HG03103 (cell line): ENCODE measurements at regions not wholly inside any gene's neighbourhood (a gene's known extent, or its start where the extent isn't known, plus 50 kb on each side); places are given as distances from the start of the nearest gene placed in this dataset.

Source experiments
- ATAC-seq: cut with Tn5 transposase; IDR thresholded peaks from one replicate; pipeline ENCODE4 v1.9.1; 2021; ENCODE audit warnings: low read depth; ENCODE audit not compliant: unreplicated experiment

DNA sequence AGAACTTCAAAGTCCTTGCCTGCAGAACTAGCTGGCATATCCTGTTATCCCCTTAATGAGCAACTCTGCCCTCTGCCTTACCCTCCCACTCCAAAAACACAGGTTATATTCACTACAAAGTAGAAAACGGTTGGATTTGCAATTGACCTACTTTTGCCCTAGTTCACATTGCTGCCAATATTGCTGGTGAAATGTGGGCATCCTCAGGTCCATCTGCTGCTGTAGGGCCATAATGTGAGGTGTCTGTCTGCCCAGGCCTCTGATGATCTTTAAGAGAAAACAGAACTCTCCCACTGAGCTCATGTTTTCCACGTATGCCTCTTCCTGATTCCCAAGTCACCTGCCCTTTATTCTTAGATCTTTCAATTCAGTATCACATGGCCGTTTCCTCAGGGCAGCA, 294.0 kb upstream of the CDH20 start:
- no peak for ATAC-seq

- no peak for ATAC-seq
These were observed 285.4 kb upstream of the CDH20 start for GRCh38 chr18:61047794-61048193.

- no peak for ATAC-seq
These were observed 275.8 kb upstream of the CDH20 start for GRCh38 chr18:61057443-61057842.

GRCh38 chr18:61062258-61062657, 271.0 kb upstream of the CDH20 start:
- ATAC-seq: no peak

DNA sequence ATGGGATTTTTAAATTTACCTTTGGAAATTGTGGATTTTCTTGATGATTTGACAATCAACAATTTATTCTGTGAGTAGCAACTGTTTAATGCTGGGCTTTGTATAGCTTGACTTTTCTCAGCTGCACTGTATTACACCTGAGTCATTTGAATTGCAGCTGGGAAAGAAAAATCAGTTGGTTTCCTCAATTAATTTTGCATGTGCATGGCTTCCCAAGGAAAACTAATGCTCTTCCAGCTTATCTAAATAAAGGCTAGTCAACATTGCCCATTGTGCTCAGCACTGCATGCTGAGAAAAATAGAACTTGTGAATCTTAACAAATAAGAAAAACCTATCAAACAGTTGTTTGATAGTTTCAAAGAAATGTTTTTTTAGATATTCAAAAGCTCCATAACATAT, 268.3 kb upstream of the CDH20 start:
- no peak for ATAC-seq

- ATAC-seq: no peak
These were observed 256.2 kb upstream of the CDH20 start for GRCh38 chr18:61076986-61077385.

DNA sequence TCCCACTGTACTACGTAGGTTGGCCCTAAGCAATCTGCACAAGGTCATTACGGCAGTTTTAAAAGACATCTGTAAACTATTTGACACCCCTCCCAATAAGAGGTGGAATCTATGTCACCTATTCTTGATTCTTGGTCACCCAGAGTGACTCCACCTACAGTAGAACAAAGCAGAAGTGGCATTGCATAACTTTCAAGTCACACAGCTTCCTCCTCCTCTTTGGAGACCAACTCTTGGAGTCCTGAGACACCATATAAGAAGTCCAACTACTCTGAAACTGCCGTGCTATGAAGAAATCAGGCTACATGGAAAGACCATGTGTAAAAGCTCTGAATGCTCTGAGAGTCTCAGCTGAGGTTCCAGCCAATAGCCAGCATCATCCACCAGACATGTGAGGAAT, 253.5 kb upstream of the CDH20 start:
- no peak for ATAC-seq

- ATAC-seq: no peak
These were observed 252.2 kb upstream of the CDH20 start for GRCh38 chr18:61080954-61081528.

- ATAC-seq: no peak
These were observed 250.1 kb upstream of the CDH20 start for GRCh38 chr18:61082976-61083630.

DNA sequence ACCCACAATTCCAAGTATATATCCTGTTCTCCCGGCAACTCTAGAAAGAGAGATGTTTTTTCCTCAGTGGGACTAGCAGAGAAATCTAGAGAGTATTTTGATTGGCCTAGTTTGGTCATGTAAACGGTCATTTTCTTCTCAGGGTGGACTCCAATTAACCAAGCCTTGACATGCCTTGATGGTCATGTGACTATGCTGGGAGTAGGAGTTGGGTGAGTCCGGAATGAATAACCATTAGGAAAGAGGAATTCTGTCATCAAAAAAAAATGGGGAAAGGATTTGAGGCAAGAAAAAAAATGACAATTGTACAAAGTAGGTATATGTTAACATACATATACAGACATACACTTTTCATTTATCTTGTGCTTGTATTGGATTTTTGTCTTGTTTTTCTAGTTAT, 248.2 kb upstream of the CDH20 start:
- ATAC-seq: no peak

DNA sequence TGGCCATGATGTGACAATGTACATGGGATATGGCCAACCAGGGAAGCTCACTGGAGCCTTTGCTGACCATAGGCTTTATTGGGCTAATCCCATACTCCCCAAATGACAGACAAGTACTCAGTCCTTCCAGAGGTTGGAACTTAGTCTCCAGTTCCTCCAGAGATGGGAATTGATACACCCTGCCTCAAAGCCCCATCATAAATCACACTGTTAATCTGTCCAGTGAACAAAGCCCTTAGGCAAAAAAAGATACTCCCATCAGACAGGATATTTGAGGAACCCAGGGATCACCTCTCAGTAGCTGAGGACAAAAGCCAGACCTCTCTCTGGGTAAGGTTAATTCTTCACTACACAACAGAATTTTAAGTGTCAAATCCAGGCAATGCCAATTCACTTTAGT, 247.5 kb upstream of the CDH20 start:
- no peak for ATAC-seq

GRCh38 chr18:61086657-61087056, 246.6 kb upstream of the CDH20 start:
- no peak for ATAC-seq

GRCh38 chr18:61091379-61091778, 241.9 kb upstream of the CDH20 start:
- no peak for ATAC-seq

GRCh38 chr18:61093965-61094364, 239.3 kb upstream of the CDH20 start:
- no peak for ATAC-seq

GRCh38 chr18:61096226-61096625, 237.0 kb upstream of the CDH20 start:
- no peak for ATAC-seq

DNA sequence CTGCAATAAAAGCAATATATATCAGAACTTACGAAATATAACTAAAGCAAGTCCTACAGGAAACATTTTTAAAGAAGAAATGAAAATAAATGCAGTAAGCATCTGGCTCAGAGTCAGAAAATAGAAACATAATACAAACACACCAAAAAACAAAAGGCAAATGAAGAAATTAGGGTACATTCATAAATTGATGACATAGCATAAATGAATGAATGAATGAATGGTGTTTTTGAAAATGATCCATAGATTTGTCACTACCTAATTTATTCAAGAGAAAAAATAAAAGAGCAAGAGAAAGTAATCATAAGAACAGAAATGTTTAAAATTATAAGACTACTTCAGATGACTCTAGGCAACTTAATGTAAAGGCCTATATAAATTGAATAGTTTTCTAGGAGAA, 226.1 kb upstream of the CDH20 start:
- ATAC-seq: no peak

- no peak for ATAC-seq
These were observed 224.5 kb upstream of the CDH20 start for GRCh38 chr18:61108706-61109105.

- no peak for ATAC-seq
These were observed 209.9 kb upstream of the CDH20 start for GRCh38 chr18:61123309-61123708.

DNA sequence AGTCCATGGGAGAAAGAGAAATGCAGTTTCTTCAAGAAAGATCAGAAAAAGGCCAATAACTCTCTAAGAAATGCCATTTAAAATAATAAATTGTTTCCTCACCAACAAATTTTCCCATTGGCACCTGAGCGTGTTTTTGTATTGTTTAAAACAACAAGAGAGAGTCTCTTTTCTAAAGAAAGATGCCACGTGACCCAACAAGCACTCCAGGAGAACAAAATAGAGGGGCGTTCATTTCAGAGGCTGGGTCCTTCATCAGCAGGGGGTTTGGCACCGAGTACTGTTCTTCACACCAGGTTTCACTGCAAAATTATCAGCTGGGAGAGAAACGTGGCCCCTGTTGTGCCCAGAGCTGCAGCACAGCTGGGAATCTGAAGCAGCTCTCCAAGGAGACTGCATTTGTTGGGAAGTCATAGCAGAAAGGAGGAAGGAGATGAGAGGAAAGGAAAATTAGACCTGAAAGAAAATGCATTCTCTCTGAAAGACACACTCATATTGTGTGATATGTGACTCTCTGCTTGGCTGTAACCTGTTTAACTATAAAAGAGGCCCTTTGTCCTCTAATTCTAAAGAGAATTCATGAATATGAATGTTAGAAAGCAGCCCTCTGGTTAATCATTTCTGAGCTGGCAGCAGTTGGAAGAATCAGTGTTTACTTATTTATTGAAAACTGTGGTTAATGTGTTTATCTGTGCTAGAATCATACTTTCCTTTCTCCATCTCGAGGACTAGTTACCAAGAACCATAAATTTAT, 205.3 kb upstream of the CDH20 start:
- ATAC-seq: no peak

GRCh38 chr18:61129001-61129400, 204.2 kb upstream of the CDH20 start:
- no peak for ATAC-seq

DNA sequence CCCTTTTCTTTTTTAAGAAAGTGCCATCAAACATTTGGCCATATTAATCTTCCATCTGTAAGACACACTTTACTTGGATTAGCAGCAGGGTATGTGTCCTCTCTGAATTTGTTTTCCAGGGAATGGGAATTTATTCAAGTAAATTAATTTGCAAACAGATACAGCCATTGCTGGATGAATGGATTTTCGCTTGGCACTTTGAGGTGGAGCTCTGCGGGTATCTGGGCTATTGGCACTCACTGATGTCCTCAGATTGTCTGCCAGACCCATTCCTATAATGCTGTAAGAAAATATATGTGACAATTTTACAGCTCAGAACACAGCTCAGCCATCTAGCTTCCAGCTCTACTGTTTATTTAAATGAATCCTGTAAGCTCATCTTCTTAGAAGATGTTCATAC, 201.2 kb upstream of the CDH20 start:
- ATAC-seq: no peak

DNA sequence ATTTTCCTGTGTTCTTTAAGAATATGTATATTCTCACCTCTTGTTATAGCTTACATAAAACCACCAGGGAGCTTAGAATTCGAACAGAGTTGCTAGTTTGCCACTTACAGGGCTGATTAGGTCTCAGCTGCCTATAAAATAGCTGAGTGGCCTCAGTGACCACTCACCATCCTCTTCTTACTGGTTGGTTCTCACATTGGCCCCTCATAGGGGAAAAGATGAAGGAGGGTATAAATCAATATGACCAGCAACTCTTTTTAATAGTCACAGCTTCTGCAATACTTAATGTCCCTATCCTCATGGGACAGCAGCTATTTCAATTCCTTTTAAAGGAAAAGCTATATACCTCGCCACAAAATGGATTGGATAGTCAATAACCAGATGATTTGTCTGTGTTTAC, 199.4 kb upstream of the CDH20 start:
- ATAC-seq: no peak
